ENCODE measurements at regions not wholly inside any gene's neighbourhood (a gene's known extent, or its start where the extent isn't known, plus 50 kb on each side); places are given as distances from the start of the nearest gene placed in this dataset.

- TF ChIP-seq, protein P1, sequence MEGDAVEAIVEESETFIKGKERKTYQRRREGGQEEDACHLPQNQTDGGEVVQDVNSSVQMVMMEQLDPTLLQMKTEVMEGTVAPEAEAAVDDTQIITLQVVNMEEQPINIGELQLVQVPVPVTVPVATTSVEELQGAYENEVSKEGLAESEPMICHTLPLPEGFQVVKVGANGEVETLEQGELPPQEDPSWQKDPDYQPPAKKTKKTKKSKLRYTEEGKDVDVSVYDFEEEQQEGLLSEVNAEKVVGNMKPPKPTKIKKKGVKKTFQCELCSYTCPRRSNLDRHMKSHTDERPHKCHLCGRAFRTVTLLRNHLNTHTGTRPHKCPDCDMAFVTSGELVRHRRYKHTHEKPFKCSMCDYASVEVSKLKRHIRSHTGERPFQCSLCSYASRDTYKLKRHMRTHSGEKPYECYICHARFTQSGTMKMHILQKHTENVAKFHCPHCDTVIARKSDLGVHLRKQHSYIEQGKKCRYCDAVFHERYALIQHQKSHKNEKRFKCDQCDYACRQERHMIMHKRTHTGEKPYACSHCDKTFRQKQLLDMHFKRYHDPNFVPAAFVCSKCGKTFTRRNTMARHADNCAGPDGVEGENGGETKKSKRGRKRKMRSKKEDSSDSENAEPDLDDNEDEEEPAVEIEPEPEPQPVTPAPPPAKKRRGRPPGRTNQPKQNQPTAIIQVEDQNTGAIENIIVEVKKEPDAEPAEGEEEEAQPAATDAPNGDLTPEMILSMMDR (IDR thresholded peaks at IDR 0.05; ENCODE audit: unreplicated experiment), result no peak
- peaks cover 4% of the 10 kb centered on the region for H3K36me3 Mint-ChIP-seq (ENCODE audit: insufficient read depth)
- H3K9me3 Mint-ChIP-seq (ENCODE audit: low read depth), result peaks cover 15% of the 10 kb centered on the region
- peaks cover 59% of the 10 kb centered on the region for H3K27me3 Mint-ChIP-seq
- no peak overlapping the region for H3K27ac Mint-ChIP-seq
- DNase-seq (ENCODE audit: low spot score, unreplicated experiment), result no peak
- peaks cover 26% of the 10 kb centered on the region for H3K4me1 Mint-ChIP-seq (ENCODE audit: low read depth)
- H3K4me3 Mint-ChIP-seq (ENCODE audit: low read depth), result no peak overlapping the region
Measured at GRCh38 chr3:182185313-182185712, 473.6 kb downstream of the SOX2 start.

DNA sequence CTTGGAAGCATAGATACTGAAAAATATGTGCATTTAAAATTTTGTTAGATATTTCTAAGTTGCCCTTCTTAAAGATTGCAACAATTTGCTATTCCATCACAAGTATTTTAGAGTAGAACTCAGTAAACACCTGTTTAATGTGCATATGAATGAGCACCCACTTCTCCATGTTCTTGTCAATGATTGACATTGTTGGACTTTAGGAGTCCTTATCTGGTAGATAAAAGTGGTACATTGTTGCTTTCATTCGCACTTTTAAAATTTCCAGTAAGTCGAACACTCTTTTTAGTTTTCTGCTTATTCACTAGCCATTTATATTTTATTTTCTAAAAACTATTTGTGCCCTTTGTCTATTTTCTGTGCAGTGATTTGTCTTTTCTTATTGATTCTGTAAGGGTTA lies 478.3 kb downstream of the SOX2 start:
- DNase-seq (ENCODE audit: low spot score, unreplicated experiment), result no peak
- Mint-ChIP-seq H3K4me3 (ENCODE audit: low read depth) (no peak overlapping the region), H3K4me1 (ENCODE audit: low read depth) (peaks cover 6% of the 10 kb centered on the region), H3K36me3 (ENCODE audit: insufficient read depth) (peaks cover 4% of the 10 kb centered on the region), H3K9me3 (ENCODE audit: low read depth) (peaks cover 18% of the 10 kb centered on the region), H3K27me3 (peaks cover 73% of the 10 kb centered on the region), H3K27ac (no peak overlapping the region)
- TF ChIP-seq, protein P1 (IDR thresholded peaks at IDR 0.05; ENCODE audit: unreplicated experiment), result no peak

- DNase-seq (ENCODE audit: low spot score, unreplicated experiment), result no peak
- peaks cover 64% of the 10 kb centered on the region for H3K27me3 Mint-ChIP-seq
- no peak overlapping the region for H3K27ac Mint-ChIP-seq
- no peaks in the 10 kb centered on the region for H3K9me3 Mint-ChIP-seq (ENCODE audit: low read depth)
- H3K4me1 Mint-ChIP-seq (ENCODE audit: low read depth), result peaks cover 2% of the 10 kb centered on the region
- H3K4me3 Mint-ChIP-seq (ENCODE audit: low read depth), result no peak overlapping the region
- no peaks in the 10 kb centered on the region for H3K36me3 Mint-ChIP-seq (ENCODE audit: insufficient read depth)
- TF ChIP-seq, protein P1 (IDR thresholded peaks at IDR 0.05; ENCODE audit: unreplicated experiment), result no peak
Measured at GRCh38 chr3:182198345-182198744, 486.6 kb downstream of the SOX2 start.

- TF ChIP-seq, protein P1 (IDR thresholded peaks at IDR 0.05; ENCODE audit: unreplicated experiment), result no peak
- Mint-ChIP-seq H3K4me3 (ENCODE audit: low read depth) (no peak overlapping the region), H3K4me1 (ENCODE audit: low read depth) (no peaks in the 10 kb centered on the region), H3K27ac (no peak overlapping the region), H3K9me3 (ENCODE audit: low read depth) (peaks cover 3% of the 10 kb centered on the region), H3K36me3 (ENCODE audit: insufficient read depth) (no peaks in the 10 kb centered on the region), H3K27me3 (peaks cover 47% of the 10 kb centered on the region)
- DNase-seq (ENCODE audit: low spot score, unreplicated experiment), result no peak
Measured at GRCh38 chr3:182201456-182202168, 489.9 kb downstream of the SOX2 start.

DNA sequence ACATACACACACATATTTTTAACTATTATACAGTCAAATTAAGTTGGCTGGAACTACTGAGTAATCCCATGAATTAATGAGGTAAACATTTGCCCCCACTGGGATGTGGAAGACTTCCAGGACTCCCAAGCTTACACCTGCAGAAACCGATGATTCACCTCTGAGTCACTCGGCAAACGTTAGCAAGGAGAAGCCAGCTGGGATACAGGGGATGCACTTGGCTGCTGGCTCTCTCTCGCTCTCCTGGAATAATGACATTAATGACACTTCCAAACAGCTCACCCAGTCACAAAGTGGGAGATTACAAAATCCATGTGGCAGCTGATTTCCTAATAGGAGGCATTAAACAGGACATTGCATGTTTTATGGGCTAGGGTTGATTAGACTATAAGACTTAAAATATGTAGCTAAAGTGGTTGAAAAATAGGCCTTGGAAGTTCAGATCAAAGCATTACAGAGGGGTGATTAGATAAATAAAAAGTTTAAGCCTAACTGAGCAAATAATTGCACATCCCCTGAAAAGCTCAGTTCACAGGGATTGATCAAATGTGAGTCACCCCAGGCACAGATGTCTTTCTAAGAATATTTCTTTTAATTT lies 500.9 kb downstream of the SOX2 start:
- H3K27me3 Mint-ChIP-seq, result peaks cover 20% of the 10 kb centered on the region
- H3K4me3 Mint-ChIP-seq (ENCODE audit: low read depth), result no peak overlapping the region
- H3K36me3 Mint-ChIP-seq (ENCODE audit: insufficient read depth), result no peaks in the 10 kb centered on the region
- TF ChIP-seq, protein P1 (IDR thresholded peaks at IDR 0.05; ENCODE audit: unreplicated experiment), result no peak
- H3K4me1 Mint-ChIP-seq (ENCODE audit: low read depth), result peaks cover 17% of the 10 kb centered on the region
- H3K27ac Mint-ChIP-seq, result peak overlapping the region; percentile 86
- H3K9me3 Mint-ChIP-seq (ENCODE audit: low read depth), result no peaks in the 10 kb centered on the region
- no peak for DNase-seq (ENCODE audit: low spot score, unreplicated experiment)

All from progenitor cell of endocrine pancreas (in vitro differentiated cells).